GM18858 (cell line): ENCODE measurements at regions not wholly inside any gene's neighbourhood (a gene's known extent, or its start where the extent isn't known, plus 50 kb on each side); places are given as distances from the start of the nearest gene placed in this dataset.

Source experiments
- ATAC-seq: cut with Tn5 transposase; IDR thresholded peaks from one replicate; pipeline ENCODE4 v1.9.1; 2021; ENCODE audit not compliant: unreplicated experiment

DNA sequence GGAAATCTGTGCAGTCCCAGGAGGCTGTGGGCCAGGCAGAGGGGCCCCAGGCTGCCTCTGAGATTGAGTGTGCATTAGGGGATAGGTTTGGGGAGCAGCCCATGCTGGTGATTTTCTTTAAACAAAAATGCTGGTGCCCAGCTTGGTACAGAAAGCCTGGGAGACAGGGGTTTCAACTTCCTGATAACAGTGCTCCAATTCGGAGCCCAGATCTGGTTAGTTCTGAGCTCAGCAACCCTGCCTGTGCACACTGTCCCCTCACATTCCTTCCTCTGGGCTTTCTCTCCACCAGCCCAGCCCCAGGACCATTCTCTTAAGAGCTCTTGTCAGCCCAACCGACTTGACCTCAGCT is 379.2 kb upstream of the ZMIZ1 start:
- no peak for ATAC-seq

- ATAC-seq = no peak
Observed at GRCh38 chr10:78690354-78691111, 378.2 kb upstream of the ZMIZ1 start.

DNA sequence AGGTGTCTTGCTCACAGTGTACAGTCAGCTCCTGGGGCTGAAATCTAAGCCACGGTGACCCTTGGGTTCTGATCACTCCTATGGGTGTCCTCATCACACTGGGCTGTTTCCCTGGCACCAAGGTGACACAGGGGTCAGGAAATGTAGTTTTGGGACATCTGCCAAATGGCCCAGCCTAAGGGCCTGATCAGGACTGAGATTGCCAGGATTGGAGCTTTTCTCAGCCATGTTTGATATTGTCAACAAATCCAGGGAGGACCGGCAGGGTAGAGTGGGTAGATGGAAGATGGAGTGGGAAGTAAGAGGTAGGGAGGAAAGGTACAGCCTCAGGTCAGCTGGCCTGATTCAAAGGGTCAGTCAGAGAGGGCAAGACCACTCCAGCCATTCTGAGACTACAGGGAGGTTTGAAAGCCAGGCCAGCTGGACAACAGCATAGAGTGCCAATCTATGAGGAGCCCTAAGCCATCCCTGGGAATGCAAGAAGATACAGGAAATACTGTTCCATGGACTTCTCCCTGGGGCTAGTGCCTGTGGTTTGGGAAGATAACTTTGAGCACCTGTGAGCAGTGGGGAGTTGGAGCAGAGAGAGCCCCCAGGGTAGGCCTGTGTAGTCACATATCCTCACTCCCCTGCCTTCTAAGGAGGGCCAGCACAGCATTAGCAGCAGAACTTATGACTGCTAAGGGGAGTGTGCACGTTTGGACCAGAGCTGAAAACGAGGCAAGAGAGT is 377.3 kb upstream of the ZMIZ1 start:
- no peak for ATAC-seq

- ATAC-seq = no peak
Observed at GRCh38 chr10:78692071-78692470, 376.7 kb upstream of the ZMIZ1 start.

GRCh38 chr10:78695846-78696245 is 372.9 kb upstream of the ZMIZ1 start:
- no peak for ATAC-seq

DNA sequence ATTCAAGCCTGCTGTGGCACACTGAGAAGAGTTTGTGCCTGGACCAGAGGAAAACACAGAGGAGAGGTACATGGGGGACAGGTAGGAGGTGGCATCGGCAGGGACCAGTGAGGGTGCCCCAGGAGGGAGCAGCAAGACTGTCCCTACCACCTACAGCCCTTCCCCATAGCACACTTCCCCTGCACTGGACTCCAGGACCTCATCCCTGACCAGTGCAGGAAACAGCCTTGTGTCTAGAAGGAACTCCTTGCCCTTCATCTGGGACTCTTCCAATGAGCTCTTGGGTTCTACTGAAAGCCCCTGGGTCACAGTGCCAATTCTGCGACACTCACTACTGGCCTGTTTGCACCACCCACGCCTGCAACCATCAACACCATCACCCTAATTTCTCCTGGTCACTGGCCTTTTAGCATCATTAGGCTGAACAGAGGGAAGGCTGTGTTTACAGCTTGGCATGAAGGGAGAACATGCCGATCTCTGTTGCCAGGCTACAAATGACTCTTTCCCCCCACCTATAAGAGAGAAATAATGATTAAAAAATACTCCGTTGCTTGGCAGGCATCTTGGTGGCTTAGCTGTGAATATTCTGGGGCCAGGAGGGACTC is 371.9 kb upstream of the ZMIZ1 start:
- ATAC-seq = no peak

- ATAC-seq = no peak
Observed at GRCh38 chr10:78699971-78700370, 368.8 kb upstream of the ZMIZ1 start.

GRCh38 chr10:78700413-78700812 is 368.4 kb upstream of the ZMIZ1 start:
- no peak for ATAC-seq

- ATAC-seq = no peak
Observed at GRCh38 chr10:78700816-78701520, 367.8 kb upstream of the ZMIZ1 start.

GRCh38 chr10:78702186-78702585 is 366.6 kb upstream of the ZMIZ1 start:
- ATAC-seq = no peak

DNA sequence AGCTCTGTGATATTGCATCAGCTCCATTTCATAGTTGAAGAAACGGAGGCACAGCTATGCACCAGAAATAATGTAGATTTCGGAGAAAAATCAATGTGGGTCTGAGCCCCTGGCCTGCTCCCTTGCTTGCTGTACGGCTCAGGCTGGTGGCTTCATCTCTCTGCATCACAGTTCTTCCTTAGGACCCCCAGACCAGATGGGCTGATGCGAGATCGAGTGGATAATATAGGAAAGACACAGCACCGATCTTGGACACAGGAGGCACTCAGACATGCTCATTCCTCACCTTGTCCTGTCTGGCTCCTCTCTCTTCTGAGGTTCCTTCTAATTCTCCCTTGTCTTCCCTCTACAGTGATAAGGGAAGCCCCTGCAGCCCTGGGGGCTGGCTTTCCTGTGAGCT is 365.9 kb upstream of the ZMIZ1 start:
- ATAC-seq = no peak

GRCh38 chr10:78703593-78703992 is 365.2 kb upstream of the ZMIZ1 start:
- ATAC-seq = no peak

DNA sequence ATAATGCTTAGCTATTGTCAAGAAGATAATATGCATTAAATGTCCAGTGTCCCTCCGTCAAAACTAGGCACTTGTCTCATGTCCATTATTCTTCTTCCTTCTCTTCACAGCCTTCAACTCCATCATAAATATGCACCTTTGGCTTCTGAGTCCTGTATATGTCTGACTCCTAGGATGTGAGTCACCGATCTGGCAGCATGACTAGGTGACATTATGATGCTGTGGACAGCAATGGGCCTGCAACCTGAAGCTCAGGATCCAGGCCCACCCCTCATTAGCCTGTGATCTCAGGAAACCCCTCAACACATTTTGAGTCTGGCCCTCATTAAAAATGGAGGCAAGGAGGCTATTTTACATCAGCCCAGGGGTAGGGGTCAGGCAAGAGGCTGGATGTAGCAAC is 362.5 kb upstream of the ZMIZ1 start:
- ATAC-seq = no peak

- no peak for ATAC-seq
Observed at GRCh38 chr10:78706726-78707540, 361.8 kb upstream of the ZMIZ1 start.

GRCh38 chr10:78707745-78708144 is 361.0 kb upstream of the ZMIZ1 start:
- no peak for ATAC-seq

- no peak for ATAC-seq
Observed at GRCh38 chr10:78712147-78712546, 356.6 kb upstream of the ZMIZ1 start.

DNA sequence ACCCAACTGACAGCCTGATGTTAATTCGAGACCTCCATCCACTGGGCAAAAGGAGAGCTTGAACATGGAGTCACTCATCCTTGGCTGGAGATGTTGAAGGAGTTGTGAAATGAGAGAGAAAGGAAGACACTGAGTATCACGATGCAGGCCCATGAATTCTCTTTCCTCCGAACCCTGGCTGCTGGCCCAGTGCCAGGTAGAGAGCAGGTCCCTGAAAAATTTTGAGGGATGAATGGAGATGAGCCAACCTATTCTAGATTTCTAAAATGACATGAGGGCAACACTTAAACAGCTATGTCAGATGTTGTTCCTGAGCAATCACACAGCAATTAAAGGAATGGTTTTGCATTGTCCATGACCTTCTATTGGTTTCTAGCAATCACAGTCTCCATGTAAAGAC is 355.1 kb upstream of the ZMIZ1 start:
- no peak for ATAC-seq

- no peak for ATAC-seq
Observed at GRCh38 chr10:78714225-78714624, 354.5 kb upstream of the ZMIZ1 start.

GRCh38 chr10:78715435-78715834 is 353.3 kb upstream of the ZMIZ1 start:
- no peak for ATAC-seq

- ATAC-seq = no peak
Observed at GRCh38 chr10:78716043-78716660, 352.6 kb upstream of the ZMIZ1 start.
